RWPE1 (cell line): ENCODE measurements at regions not wholly inside any gene's neighbourhood (a gene's known extent, or its start where the extent isn't known, plus 50 kb on each side); places are given as distances from the start of the nearest gene placed in this dataset.

Experiments used
- CTCF ChIA-PET: fragments of 350-600 bp; sonication (Branson Sonifier 250); formaldehyde crosslinking; extraction: SDS; loops from one replicate; lab custom pipeline; 2021; lab: Yijun Ruan, JAX
- POLR2A ChIA-PET: fragments of 400-600 bp; formaldehyde crosslinking; extraction: SDS; loops from one replicate; lab custom pipeline; 2020; ENCODE audit warnings: antibody characterized with exemption; ENCODE audit not compliant: low non-redundant PET; lab: Yijun Ruan, JAX
- DNase-seq: peaks from one replicate; pipeline ENCODE4 v3.0.0; 2012; ENCODE audit warnings: low spot score
- H3K27ac ChIP-seq: fragments of 450-650 bp; 2 replicates; pipeline ENCODE4 v1.5.1; 2017
- CTCF ChIP-seq: fragments of 450-650 bp; conservative IDR thresholded peaks from 2 replicates; pipeline ENCODE4 v1.5.1; 2017; ENCODE audit warnings: low read depth, mild to moderate bottlenecking

DNA sequence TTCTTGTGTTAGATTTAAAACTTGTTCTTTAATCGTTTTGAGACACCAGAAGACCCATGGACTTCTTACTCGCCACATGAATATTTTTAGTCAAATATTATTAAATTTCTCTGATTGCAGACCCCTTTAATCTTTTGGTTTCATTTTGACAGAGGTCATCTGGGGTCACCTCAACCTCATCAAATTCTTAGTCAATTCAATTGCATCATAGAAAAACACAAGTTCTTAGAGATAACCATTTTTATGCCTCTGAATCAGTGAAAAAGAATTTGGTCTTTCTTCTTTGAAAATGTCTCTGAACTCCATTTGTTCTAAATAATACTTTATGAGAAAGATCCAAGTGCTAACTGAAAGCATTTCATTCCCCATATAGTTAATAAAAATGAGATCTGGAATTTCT, 55.2 kb upstream of the CBLN4 start:
- ChIA-PET CTCF (no interaction called here), POLR2A (no interaction called here)
- TF ChIP-seq CTCF, result no peak
- DNase-seq, result no peak
- H3K27ac ChIP-seq, result no peak overlapping the region

DNA sequence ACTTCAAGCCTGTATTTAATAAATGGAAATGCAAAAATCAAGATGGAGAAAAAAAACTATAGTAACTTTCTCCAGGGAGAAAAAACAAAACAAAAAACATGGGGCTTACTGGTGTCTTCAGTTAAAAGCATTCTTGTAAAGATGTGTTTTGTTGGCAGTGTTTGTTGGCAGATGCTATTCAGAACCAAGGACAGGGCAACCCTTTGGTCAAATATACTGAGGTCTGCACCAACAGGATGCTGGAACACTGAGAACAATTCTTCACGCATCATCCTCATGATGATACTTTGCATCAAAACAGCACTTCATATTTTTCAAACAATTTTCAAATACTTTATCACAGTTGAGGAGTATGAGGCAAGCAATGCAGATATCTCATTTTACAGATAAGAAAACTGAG, 63.7 kb upstream of the CBLN4 start:
- ChIA-PET POLR2A (no interaction called here), CTCF (no interaction called here)
- no peak for DNase-seq
- H3K27ac ChIP-seq, result no peak overlapping the region
- TF ChIP-seq CTCF, result no peak

- ChIA-PET POLR2A (no interaction called here), CTCF (interaction anchor here (0.6 to 1.7 kb wide), 2 partner anchors 40 to 613 kb away, joined by 3 to 4 read pairs; no protein-coding TSS in a partner anchor)
- DNase-seq, result no peak
- H3K27ac ChIP-seq, result no peak overlapping the region
- TF ChIP-seq CTCF, result no peak
Observed at GRCh38 chr20:56072165-56072564, 66.8 kb upstream of the CBLN4 start.

DNA sequence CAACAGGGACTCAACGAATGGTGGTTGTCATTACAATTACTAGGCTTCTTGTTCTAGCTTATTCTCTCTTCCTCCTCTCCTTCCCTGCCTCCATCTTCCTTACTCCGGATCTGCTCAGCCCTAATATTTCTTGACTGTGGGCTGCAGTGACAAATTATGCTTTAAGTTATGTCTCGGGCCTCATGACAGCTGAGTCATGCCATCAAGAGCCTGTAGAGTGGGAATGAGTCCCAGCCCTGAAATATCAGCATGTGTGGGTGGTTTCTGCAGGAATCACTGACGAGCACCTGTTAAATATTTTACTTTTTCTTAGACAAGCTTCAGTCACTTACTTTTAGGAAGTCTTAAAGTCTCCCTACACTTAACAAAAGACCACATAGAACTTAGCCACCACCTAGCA, 83.1 kb upstream of the CBLN4 start:
- no peak overlapping the region for H3K27ac ChIP-seq
- CTCF ChIA-PET, result interaction anchor here (0.5 kb wide), 1 partner anchor 33 kb away, joined by 3 read pairs; no protein-coding TSS in a partner anchor
- TF ChIP-seq CTCF, result no peak
- POLR2A ChIA-PET, result no interaction called here
- no peak for DNase-seq

DNA sequence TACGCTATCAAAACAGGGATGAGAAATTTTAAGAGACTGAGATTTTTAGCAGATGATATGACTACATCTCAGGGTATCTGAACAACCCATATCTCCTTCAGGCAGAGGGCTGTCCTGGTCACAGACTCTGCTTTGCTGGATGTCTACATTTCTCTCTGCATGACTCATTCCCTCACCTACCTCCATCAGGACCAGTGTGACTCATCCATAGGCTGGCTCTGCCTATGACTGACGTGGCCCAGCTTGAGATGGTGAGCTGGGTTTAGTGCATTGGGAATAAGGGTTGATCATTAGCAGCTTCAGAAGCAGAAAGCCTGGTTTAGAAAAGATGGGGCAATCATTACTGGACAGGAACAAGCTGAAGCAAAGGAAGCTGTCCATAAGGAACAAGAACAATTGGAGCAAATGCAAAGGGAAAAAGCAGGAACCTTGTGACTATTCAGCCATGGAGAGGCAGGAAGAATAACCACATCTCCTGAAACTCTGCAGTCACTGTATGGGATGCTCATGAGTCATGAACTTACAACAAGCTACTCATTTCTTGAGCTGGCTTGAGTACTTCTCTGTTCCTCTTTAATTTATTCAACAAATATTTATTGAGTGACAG, 86.4 kb upstream of the CBLN4 start:
- ChIA-PET POLR2A (no interaction called here), CTCF (no interaction called here)
- peak; percentile 66 for DNase-seq
- TF ChIP-seq CTCF, result no peak
- H3K27ac ChIP-seq, result no peak overlapping the region

GRCh38 chr20:56094228-56094627, 88.9 kb upstream of the CBLN4 start:
- no peak overlapping the region for H3K27ac ChIP-seq
- TF ChIP-seq CTCF, result no peak
- POLR2A ChIA-PET, result no interaction called here
- CTCF ChIA-PET, result no interaction called here
- no peak for DNase-seq
